Ectodermal cell (in vitro differentiated cells): ENCODE measurements at regions not wholly inside any gene's neighbourhood (a gene's known extent, or its start where the extent isn't known, plus 50 kb on each side); places are given as distances from the start of the nearest gene placed in this dataset.

Experiments
- H3K27ac ChIP-seq: 2 replicates; pipeline ENCODE4 v1.7.0; 2013; ENCODE audit warnings: mild to moderate bottlenecking, low read depth, low read length; ENCODE audit not compliant: insufficient read depth, poor library complexity, severe bottlenecking
- H3K27me3 ChIP-seq: 2 replicates; pipeline ENCODE4 v1.7.0; 2013; ENCODE audit warnings: mild to moderate bottlenecking, low read length; ENCODE audit not compliant: insufficient read depth, control insufficient read depth, poor library complexity, severe bottlenecking
- H3K36me3 ChIP-seq: one replicate; pipeline ENCODE4 v1.7.0; 2013; ENCODE audit warnings: low read length; ENCODE audit not compliant: control insufficient read depth, insufficient read depth
- H3K4me1 ChIP-seq: one replicate; pipeline ENCODE4 v1.7.0; 2013; ENCODE audit warnings: low read length; ENCODE audit not compliant: control insufficient read depth, insufficient read depth
- H3K4me3 ChIP-seq: 2 replicates; pipeline ENCODE4 v1.7.0; 2013; ENCODE audit warnings: low read depth, low read length, control low read depth; ENCODE audit not compliant: insufficient read depth
- H3K9me3 ChIP-seq: 2 replicates; pipeline ENCODE4 v1.7.0; 2013; ENCODE audit warnings: mild to moderate bottlenecking, low read length, moderate library complexity; ENCODE audit not compliant: control insufficient read depth
- WGBS, 2 experiments: methylation state at CpG; one replicate each; pipeline ENCODE4 v1.1.7; 2013; ENCODE audit warnings: missing lambda C conversion rate in 2 of 2; 5-methylcytosine and 5-hydroxymethylcytosine counted together

DNA sequence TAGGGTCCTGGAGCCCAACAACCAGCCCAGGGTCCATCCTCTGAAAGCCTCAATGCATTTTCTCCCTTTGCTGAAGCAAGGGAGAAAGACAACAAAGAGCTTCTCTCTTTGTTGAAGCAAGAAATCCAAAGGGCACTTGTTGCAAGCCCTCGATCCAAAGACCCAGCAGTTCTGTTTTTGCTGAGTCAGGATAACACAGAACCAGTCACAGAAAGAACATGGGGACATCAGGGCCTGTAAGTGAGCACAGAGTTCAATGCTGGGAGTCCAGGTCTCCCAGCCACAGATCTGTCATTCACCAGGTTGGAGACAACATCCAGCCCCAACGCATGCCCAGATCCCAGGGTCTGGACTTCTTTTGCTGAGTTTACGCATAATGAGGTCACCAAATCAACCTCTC, 315.8 kb upstream of the KLHL29 start:
- Histone ChIP-seq H3K36me3 (no peaks in the 10 kb centered on the region), H3K27ac (no peak overlapping the region), H3K27me3 (no peaks in the 10 kb centered on the region), H3K4me3 (no peak overlapping the region), H3K9me3 (no peaks in the 10 kb centered on the region), H3K4me1 (peaks cover 16% of the 10 kb centered on the region)
- 89 to 93% methylated on average over 3 of the region's 3 CpGs for WGBS, 2 experiments

- no peak overlapping the region for H3K27ac ChIP-seq
- no peaks in the 10 kb centered on the region for H3K36me3 ChIP-seq
- H3K4me3 ChIP-seq: no peak overlapping the region
- WGBS, 2 experiments: 14 to 32% methylated on average over 2 to 3 of the region's 3 CpGs
- no peaks in the 10 kb centered on the region for H3K9me3 ChIP-seq
- peaks cover 16% of the 10 kb centered on the region for H3K4me1 ChIP-seq
- H3K27me3 ChIP-seq: no peaks in the 10 kb centered on the region
These were observed 315.1 kb upstream of the KLHL29 start for GRCh38 chr2:23069923-23070322.

- Histone ChIP-seq H3K36me3 (no peaks in the 10 kb centered on the region), H3K4me1 (peaks cover 16% of the 10 kb centered on the region), H3K27ac (no peak overlapping the region), H3K27me3 (no peaks in the 10 kb centered on the region), H3K4me3 (no peak overlapping the region), H3K9me3 (no peaks in the 10 kb centered on the region)
These were observed 311.9 kb upstream of the KLHL29 start for GRCh38 chr2:23073056-23073455.

- Histone ChIP-seq H3K36me3 (no peaks in the 10 kb centered on the region), H3K27me3 (no peaks in the 10 kb centered on the region), H3K4me1 (peaks cover 16% of the 10 kb centered on the region), H3K9me3 (no peaks in the 10 kb centered on the region), H3K27ac (no peak overlapping the region), H3K4me3 (no peak overlapping the region)
- WGBS, 2 experiments: 90 to 92% methylated on average over 2 of the region's 2 CpGs
These were observed 311.3 kb upstream of the KLHL29 start for GRCh38 chr2:23073671-23074070.

DNA sequence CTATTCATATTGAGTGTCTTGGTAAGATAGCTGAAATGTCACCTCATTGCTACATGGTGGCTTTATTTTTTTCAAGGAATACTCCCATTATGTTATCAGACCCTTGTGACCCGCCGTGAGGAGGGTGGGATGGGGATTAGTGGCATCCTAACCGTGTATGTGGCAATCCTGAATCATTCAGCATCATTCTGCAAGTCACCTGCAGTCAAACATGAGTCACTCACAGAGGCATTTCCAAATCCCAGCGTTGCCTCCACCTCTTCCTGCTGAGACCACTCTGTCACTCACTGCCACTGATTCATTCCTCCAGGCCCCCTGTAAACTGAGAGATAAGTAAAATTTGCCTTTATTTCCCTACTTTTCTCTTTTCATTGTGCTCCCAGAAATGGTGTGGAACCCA, 307.4 kb upstream of the KLHL29 start:
- no peaks in the 10 kb centered on the region for H3K36me3 ChIP-seq
- H3K27me3 ChIP-seq: no peaks in the 10 kb centered on the region
- no peaks in the 10 kb centered on the region for H3K9me3 ChIP-seq
- no peak overlapping the region for H3K27ac ChIP-seq
- 43 to 54% methylated on average over 4 of the region's 4 CpGs for WGBS, 2 experiments
- H3K4me3 ChIP-seq: no peak overlapping the region
- H3K4me1 ChIP-seq: no peaks in the 10 kb centered on the region

- H3K36me3 ChIP-seq: no peaks in the 10 kb centered on the region
- WGBS, 2 experiments: 96 to 100% methylated on average over 1 to 4 of the region's 4 CpGs
- H3K9me3 ChIP-seq: no peaks in the 10 kb centered on the region
- no peak overlapping the region for H3K4me3 ChIP-seq
- H3K27ac ChIP-seq: no peak overlapping the region
- no peaks in the 10 kb centered on the region for H3K27me3 ChIP-seq
- H3K4me1 ChIP-seq: no peaks in the 10 kb centered on the region
These were observed 306.1 kb upstream of the KLHL29 start for GRCh38 chr2:23078784-23079434.

- no peaks in the 10 kb centered on the region for H3K4me1 ChIP-seq
- no peaks in the 10 kb centered on the region for H3K9me3 ChIP-seq
- 94 to 100% methylated on average over 1 of the region's 1 CpG for WGBS, 2 experiments
- H3K27me3 ChIP-seq: no peaks in the 10 kb centered on the region
- no peaks in the 10 kb centered on the region for H3K36me3 ChIP-seq
- no peak overlapping the region for H3K4me3 ChIP-seq
- H3K27ac ChIP-seq: no peak overlapping the region
These were observed 301.0 kb upstream of the KLHL29 start for GRCh38 chr2:23083966-23084365.

DNA sequence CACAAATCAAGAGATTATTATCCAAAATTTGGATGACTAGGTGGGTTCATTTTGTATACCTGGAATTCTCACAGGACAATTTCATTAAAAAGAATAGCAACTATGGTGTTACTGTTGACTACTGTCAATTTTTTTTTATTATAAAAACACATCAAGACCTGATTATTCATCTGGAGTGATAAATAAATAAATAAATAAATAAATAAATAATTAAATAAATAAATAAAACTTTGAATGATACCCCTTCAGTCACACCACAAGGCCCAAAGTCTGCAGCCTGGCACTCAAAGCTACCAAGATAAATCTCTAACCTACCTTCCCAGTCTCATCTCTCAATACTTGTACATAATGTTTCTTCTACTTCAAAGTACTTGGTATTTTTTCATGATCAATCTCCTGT, 294.0 kb upstream of the KLHL29 start:
- no peak overlapping the region for H3K4me3 ChIP-seq
- H3K9me3 ChIP-seq: no peaks in the 10 kb centered on the region
- H3K27me3 ChIP-seq: no peaks in the 10 kb centered on the region
- no peaks in the 10 kb centered on the region for H3K36me3 ChIP-seq
- no peak overlapping the region for H3K27ac ChIP-seq
- H3K4me1 ChIP-seq: no peaks in the 10 kb centered on the region

DNA sequence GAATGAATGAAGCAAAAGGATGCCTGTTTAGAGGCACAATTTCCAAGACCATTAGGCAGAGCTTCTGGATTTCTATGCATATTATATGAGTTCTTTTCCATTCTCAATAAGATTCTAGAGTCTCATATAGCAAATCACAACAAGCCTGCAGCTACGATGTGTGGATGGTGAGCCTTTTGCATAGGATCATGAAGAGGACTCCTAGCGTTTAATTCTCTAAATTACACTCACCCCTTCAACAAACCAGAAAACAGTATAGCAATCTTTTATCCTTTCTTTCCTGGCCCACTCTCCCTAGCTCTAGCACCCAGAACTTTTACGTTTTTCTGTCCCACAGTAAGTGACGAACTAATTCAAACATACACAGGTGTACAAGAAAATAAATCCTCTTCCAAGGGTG, 293.1 kb upstream of the KLHL29 start:
- WGBS, 2 experiments: 79% methylated on average over 3 to 4 of the region's 4 CpGs
- no peak overlapping the region for H3K27ac ChIP-seq
- no peaks in the 10 kb centered on the region for H3K9me3 ChIP-seq
- no peaks in the 10 kb centered on the region for H3K4me1 ChIP-seq
- H3K4me3 ChIP-seq: no peak overlapping the region
- no peaks in the 10 kb centered on the region for H3K36me3 ChIP-seq
- H3K27me3 ChIP-seq: no peaks in the 10 kb centered on the region

- Histone ChIP-seq H3K27ac (no peak overlapping the region), H3K4me1 (no peaks in the 10 kb centered on the region), H3K4me3 (no peak overlapping the region), H3K9me3 (no peaks in the 10 kb centered on the region), H3K27me3 (no peaks in the 10 kb centered on the region), H3K36me3 (no peaks in the 10 kb centered on the region)
- 57 to 67% methylated on average over 2 of the region's 3 CpGs for WGBS, 2 experiments
These were observed 292.1 kb upstream of the KLHL29 start for GRCh38 chr2:23092831-23093230.

DNA sequence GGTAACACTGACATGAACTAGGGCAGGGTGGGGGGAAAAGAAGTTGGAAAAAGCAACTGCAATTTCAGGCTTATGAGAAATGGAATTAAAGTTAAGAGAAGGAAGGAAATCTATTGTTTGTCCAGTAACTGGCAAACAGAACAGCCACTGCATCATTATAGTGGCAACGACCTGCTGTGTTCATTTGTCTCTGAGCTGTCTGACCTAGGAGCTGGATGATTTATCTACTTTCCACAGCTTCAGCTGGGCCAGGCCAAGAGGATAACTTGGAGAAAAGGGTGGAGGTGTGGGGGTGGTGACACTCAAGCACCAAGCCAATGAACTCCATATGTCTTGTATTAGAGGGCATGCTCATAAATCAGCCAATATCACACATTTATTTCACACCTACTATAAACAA, 291.5 kb upstream of the KLHL29 start:
- WGBS, 2 experiments: 55 to 58% methylated on average over 1 of the region's 1 CpG
- no peaks in the 10 kb centered on the region for H3K36me3 ChIP-seq
- H3K27me3 ChIP-seq: no peaks in the 10 kb centered on the region
- H3K4me1 ChIP-seq: no peaks in the 10 kb centered on the region
- no peaks in the 10 kb centered on the region for H3K9me3 ChIP-seq
- H3K27ac ChIP-seq: no peak overlapping the region
- H3K4me3 ChIP-seq: no peak overlapping the region
